Stimulated activated CD4-positive, alpha-beta T cell treated with anti-CD3 and anti-CD28 coated beads, Interleukin-15, amount 100 ng/mL, for 24 hours (primary cell): ENCODE measurements at regions not wholly inside any gene's neighbourhood (a gene's known extent, or its start where the extent isn't known, plus 50 kb on each side); places are given as distances from the start of the nearest gene placed in this dataset.

Experiments
- DNase-seq: peaks from one replicate; pipeline ENCODE4 v3.0.0-alpha.2; 2020

DNA sequence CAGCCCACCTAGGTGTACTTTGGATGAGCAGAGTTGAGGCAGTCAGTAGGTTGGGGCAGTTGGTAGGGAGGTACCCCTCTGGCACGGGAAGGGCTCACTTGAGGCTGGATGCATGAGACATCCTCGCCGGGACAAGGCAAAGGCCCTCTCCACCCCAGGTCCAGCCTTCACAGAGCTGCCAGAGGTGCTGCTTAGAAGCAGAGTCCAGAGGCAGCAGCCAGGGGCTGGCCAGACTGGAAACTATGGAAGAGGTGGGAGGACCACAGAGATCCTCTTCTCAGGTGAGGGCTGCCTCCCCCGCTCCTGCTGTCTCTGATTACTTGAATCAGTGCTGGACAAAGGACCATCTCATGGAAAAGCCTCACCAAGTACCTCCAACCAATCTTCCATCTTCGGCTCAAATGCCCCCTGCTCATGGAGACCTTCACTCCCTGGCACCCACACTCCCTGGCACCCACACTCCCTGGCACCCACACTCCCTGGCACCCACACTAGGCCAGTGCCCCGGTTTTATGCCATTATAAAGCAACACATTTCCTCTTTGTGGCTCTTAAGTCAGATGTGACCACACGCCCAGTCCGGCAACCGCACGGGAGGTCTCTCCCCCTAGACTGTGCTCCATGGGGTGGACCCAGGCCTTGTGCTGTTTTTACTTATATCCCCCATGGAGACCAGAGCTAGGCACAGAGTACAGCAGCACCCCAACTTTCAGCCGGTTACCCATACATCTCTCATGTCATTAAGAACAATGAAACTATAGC lies 100.1 kb downstream of the YTHDF1 start:
- no peak for DNase-seq

GRCh38 chr20:63114693-63115311 lies 101.1 kb downstream of the YTHDF1 start:
- DNase-seq: no peak

DNA sequence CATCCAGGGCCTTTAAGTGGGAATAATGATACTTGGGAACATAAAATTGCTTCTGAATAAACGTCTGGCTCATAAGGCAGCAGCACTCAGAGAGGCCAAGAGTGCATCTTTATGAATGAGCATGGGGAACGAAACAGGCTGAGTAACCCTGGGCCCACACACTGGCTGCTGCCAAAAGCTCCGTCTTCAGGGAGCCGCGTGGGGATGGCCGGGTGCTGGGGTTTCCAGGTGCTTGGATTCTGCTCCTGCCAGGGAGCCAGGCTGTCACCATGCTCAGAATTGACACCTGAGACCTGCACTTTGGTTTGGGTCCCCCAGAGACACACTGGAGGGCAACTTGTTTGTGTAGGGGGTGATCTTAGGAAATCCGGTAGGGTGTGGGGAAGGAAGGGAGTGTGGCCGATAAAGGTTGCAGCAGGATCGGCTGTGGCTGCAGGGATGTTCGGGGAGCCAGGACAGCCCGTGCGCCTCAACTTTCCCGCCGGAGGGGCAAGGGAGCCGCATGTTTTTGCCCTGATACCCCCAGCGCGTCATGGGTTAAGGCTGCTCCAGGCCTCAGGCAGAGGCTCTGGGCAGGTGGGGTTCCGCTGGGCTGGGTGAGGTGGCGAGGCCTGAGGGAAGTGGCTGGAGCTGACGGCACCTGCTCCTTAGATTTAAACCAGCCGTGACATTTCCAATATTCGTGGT lies 101.8 kb downstream of the YTHDF1 start:
- DNase-seq: no peak

GRCh38 chr20:63112491-63113219 lies 103.3 kb downstream of the YTHDF1 start:
- no peak for DNase-seq

GRCh38 chr20:63108247-63108646 lies 101.5 kb upstream of the BHLHE23 start:
- DNase-seq: no peak

- no peak for DNase-seq
Measured at GRCh38 chr20:63107449-63108200, 100.9 kb upstream of the BHLHE23 start.

DNA sequence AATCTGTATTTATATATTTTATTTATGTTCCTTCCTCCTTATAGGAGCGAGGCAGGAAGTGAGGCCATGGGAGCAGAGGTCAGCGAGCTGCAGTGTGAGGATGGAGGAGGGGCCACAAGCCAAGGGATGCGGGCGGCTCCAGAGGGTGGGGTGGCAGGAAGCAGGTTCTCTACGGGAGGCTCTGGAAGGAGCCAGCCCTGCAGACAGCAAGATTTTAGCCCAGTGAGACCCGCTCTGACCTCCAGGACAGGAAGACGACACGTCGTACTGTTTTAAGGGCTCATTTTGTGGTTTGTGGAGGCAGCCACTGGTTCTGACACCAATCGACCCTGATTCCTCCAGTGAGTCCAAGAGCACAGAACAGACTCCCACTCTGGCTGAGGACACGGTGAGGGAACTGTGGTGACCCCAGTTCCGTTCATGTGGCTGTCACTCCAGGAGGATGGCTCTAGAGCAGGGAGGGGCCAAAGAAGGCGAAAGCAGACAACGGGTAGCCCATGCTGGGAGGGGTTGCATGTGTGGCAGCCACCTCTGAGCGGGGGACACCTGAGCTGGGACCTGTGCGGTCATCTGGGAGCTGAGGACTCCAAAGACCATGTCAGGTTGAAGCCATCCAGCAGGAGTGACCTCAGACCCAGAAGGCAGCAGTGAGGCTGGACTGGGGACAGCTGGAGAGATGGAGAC lies 100.1 kb upstream of the BHLHE23 start:
- DNase-seq: no peak

GRCh38 chr20:63106108-63106764 lies 99.5 kb upstream of the BHLHE23 start:
- DNase-seq: no peak

DNA sequence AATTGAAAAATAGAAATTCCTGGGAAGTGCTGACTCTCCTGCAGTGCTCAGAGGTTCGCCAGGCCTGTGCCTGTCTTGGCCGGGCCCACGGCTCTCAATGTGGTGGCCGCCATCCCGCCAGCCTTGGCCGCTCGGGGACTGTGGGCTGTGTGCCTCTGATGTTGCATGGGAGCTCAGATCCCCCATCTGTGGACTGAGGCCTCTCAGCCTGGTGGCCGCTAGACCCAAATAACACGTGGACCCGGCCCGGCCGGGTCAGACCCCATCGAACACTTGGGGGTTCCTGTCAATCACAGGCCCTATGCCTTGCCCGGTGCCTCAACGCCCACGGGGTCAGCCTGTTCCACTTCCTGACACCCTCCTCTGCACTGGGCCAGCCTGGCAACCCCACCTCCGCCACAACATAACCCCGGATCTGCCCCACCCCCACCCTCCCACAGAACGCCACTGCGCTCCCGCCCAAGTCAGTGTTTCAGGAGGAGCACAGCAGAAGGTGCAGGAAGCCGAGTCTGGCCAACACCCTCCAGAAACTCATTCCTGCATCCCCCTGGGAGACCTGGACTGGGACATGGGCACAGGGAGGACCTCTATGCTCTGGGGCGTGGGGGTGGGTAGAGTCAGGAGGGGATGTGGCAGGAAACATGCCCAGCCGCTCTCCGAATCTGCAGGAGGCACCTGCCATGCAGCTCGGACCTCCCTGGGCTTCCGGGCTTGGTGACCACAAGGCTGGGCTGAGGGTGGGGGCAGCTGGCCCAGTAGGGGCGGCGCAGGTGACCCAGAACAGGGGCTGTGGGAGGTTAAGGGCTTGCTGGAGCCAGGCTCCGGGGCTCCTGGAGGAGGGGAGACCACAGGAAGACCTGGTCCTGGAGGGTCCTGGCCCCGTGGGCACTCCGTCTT lies 98.7 kb upstream of the BHLHE23 start:
- no peak for DNase-seq

GRCh38 chr20:63104312-63105181 lies 97.8 kb upstream of the BHLHE23 start:
- DNase-seq: no peak

GRCh38 chr20:63103402-63104311 lies 96.9 kb upstream of the BHLHE23 start:
- no peak for DNase-seq

DNA sequence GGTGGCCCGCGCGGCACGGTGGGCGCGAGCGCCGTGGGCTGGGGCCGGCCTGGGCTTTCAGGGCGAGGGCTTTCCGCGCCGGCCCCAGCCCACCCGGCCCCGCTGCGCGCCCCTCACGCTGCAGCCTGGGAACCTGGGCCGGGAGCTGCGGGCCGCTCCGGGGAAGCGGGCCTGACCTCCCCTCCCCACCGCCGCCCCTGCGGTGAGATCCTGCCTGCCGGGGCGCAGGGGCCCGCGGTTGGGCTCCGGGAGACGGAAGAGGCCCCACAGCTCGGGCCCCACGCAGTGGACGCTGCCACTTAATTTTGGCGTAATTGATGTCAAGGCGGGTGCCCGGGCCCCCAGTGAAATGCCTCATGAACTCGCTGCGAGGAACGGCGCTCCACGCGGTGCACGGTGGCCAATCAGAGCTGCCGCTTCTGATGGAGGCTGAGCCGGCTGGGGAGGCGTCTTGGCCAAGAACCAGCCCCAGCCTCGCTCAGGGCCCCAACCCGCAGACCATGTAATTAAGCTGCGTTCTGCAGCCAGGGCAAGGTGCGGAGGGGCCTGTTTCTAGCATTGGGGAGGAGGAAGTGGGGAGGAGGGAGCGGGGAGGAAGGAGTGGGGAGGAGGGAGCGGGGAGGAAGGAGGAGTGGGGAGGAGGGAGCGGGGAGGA lies 96.1 kb upstream of the BHLHE23 start:
- peak; percentile 81 for DNase-seq

GRCh38 chr20:63101781-63102720 lies 95.3 kb upstream of the BHLHE23 start:
- DNase-seq: peak; percentile 75

GRCh38 chr20:63100926-63101699 lies 94.3 kb upstream of the BHLHE23 start:
- no peak for DNase-seq

GRCh38 chr20:63100174-63100925 lies 93.6 kb upstream of the BHLHE23 start:
- DNase-seq: no peak
